NCI-H526 treated with DMSO at 0.1 percent for 48 hours (cell line): ENCODE measurements at regions not wholly inside any gene's neighbourhood (a gene's known extent, or its start where the extent isn't known, plus 50 kb on each side); places are given as distances from the start of the nearest gene placed in this dataset.

ENCODE experiments used
- DNase-seq: peaks from one replicate; lab custom pipeline; 2025; lab: John Stamatoyannopoulos, UW

GRCh38 chr11:19403196-19403895 is 162.6 kb upstream of the E2F8 start:
- DNase-seq: no peak

GRCh38 chr11:19400296-19400695 is 159.6 kb upstream of the E2F8 start:
- no peak for DNase-seq

DNA sequence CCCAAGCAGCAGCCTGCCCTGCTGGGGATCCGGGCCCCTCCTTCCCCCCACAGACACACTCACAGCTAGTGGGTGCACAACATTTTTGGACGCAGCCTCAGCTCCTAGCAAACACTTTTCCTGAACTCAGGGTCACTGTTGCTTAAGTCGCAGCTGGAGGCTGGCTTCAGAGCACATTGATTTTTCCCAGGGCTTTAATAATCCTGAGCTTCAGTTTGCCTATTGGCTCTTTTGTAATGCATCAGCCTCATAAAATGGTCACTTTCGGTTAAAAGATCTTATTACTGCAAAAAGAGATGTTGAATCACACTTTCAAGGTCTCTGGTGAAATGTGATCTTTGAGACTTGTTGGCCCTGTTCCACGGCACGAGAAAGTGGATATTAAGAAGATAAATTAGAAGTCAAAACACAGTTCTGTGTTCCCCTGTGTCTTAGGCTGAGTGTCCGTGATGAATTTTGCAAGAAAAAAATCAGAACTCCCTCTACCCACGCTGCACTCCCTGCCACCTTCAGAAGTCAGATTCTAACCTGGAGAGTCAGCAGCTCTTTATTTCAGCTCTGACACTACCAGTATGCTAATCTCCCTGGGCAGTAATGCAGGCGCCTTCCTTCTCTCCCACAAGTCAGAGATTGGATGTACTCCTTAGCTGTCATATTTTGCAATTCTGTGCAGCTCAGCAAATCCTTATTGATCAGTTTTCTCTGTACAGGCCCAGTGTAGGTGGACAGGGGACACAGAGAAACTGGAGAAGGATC is 158.2 kb upstream of the E2F8 start:
- no peak for DNase-seq

DNA sequence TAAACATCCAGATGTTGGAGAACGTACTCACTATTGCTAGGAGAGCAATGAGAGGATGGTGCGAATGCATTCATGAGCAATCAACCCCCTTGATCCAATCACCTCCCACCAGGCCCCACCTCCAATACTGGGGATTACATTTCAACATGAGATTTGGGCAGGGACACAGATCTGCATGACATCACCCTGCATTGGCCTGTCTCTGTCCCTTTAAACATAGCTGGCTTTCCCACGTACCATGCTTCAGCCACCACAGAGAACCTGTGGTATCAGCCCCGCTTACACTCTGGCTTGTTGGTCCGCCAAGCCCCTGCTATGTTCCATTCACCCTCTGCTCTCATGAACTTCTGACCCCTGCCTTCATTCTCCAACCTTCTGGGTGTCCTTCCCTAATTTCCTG is 157.5 kb upstream of the E2F8 start:
- no peak for DNase-seq

DNA sequence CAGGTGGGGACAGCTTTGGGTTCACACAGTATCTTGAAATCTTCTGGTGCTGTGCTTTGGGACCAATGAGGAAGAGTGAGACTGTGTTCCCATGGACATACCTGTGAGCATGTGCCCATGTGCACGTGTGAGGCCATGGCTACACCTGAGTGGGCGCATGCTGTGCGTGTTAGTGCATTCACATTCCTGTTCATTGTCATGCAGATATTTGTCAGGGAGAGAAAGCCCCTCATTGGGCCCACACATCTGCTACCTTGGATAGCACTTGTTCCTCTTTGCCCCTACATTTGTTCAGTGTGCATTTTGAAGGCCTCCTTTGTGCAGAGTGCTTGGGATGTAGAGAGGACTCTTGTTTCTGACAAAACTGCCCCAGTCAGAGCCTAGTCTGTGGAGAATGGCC is 154.3 kb upstream of the E2F8 start:
- no peak for DNase-seq

GRCh38 chr11:19394525-19395016 is 153.8 kb upstream of the E2F8 start:
- DNase-seq: no peak

GRCh38 chr11:19393941-19394340 is 153.2 kb upstream of the E2F8 start:
- DNase-seq: no peak

- no peak for DNase-seq
Measured at GRCh38 chr11:19392847-19393518, 152.2 kb upstream of the E2F8 start.

GRCh38 chr11:19392321-19392720 is 151.6 kb upstream of the E2F8 start:
- DNase-seq: no peak

- DNase-seq: no peak
Measured at GRCh38 chr11:19391652-19392051, 150.9 kb upstream of the E2F8 start.

GRCh38 chr11:19391026-19391425 is 150.3 kb upstream of the E2F8 start:
- no peak for DNase-seq

GRCh38 chr11:19389787-19390303 is 149.1 kb upstream of the E2F8 start:
- no peak for DNase-seq

DNA sequence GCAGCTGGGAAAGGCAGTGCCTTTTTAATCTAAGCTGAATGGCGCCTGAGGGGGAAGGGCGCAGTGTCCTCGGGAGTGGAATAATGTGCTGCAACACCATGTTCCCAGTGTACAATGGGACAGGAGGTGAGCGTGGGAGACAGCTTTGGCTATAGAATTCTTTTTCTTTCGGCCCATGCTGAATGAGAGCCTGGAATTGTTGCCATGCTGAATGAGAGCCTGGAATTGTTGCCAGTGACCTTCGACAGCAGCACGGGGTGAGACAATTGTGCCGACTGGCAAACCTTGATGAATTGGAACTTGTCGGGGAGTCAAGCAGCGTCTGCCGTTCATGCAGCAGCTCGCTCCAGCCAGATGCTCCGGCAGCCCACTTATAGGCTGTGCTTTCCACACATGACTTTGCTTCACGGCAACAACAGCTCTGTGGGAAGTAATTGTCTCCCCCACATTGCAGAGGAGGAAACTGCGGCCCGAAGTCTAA is 141.4 kb upstream of the E2F8 start:
- no peak for DNase-seq

DNA sequence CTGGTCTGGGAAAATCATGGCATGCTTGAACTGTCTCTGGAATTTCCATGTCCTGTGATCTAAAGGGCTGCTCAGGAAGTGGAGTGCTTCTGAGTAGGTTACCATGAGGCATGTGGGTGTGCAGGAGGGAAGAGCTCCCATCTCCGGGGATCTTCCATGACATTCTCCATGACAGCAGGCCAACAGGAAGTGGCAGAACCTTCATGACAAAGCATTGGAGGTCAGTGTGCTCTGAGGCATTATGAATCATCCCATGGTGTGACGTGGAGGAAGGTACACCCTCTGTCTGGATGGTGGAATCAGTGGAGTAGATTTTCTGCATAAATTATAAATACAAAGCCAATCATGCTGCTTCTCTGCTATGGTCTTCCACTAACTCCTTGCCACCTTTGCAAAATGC is 139.6 kb upstream of the E2F8 start:
- no peak for DNase-seq

DNA sequence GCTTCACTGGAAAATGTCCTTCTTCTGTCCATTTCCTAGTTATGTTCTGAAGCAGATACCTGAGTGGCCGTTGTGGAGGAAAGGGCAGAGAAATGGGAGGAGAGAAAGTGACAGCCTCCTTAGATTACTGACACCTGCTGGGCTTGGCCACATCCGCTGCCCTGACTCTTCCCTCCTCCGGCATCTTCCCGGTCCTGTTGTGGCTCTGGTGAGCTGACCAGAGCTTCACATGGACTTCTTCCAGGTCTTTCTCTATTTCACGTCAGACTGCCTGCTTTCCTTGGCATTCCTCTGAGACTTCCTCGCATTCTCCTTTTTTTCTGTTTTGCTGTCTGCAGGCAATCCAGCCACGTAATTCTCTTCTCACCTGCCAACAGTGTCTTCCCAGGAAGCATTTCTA is 138.7 kb upstream of the E2F8 start:
- DNase-seq: no peak

DNA sequence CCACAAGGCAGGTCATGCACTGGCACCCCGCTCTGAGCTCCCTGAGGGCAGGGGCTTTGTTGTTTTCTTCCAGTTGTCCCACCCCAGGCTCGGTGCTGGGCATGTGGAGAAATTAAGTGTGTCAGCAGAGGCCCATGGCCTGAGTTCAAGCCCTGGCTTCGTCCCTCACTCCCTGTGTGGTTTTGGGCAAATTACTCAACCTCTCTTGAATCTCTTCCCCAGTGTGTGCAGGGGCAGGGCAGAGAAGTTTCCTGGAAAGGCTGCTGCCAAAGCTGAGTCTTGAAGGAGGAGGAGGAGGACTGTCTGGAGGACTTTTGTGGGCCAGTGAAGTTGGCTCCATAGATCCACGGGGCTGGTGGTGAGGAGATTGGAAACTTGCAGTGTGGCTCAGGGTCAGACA is 138.1 kb upstream of the E2F8 start:
- no peak for DNase-seq

DNA sequence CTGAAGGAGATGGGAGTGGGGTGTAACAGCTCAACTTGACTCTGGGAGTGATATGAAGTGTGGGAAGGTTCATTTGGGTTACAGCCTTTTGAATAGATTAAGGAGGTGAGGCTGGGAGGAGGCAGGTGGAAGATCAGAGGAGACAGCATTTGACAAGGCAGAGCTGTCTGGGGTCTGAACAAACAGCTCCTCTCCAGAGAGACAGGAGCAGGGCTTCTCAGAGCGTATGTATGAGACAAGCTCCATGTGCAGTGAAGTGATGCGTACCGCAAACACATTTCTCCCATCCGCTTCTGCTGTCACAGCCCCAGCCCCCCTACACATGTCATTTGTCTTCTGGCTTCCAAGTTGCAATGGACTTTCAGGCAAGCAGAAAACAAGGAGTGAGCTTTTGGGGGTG is 137.1 kb upstream of the E2F8 start:
- DNase-seq: no peak

DNA sequence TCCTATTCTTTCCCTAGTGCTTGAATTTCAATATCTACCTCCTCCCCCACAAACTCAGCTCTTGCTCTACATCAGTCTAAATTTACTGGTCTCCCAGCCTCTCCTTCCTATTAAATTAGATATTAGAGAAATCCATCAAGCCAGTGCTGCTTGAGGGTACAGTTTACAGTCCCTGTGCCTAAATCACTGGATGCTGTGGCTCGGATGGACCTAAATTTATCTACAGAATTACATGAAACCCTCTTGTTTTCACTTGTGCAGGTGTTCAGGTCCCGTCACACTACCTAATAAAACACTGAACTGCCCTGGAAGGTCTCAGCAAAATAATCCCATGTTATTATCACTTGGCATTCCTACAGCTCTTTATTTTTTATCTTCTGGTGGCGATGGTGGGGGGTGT is 134.7 kb upstream of the E2F8 start:
- DNase-seq: no peak

GRCh38 chr11:19374151-19374569 is 133.4 kb upstream of the E2F8 start:
- no peak for DNase-seq

- DNase-seq: no peak
Measured at GRCh38 chr11:19372381-19372780, 131.6 kb upstream of the E2F8 start.

DNA sequence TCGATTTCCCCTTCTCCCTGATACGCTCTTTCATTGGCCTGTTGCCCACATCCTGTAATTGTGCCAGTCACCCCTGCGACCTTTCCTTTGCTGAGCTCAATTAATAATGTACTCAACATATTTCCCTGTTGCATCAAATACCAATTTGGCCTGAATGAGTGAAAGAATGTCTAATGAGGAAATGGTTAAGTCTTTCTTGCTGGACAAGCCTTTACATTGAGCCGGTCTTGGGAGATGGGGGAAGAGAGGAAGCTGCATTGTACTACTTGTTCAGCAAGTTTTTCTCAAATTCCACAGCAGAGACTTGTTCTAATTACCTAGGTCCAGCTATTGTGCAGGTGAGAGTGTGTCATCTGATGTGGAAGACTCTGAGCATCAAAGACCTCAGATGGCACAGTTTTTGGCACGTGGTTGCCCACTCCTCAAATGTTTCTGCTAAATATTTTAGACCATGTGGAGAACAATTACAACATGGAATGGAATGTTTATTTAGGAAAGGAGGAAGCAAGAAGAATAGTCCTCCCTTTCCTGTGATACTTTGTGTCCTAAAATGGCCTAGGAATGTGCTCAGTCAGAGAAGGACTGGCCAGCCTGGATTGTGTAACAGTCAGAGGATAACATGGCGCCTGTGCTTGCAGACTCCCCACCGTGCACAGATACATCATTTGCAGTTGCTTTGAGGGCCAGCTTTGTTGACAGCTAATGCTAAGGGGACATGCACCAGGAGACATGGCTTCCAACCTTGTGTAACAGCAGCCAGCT is 129.5 kb upstream of the E2F8 start:
- no peak for DNase-seq
